ENCODE measurements at regions not wholly inside any gene's neighbourhood (a gene's known extent, or its start where the extent isn't known, plus 50 kb on each side); places are given as distances from the start of the nearest gene placed in this dataset.

GRCh38 chr1:55928576-55928975, 650.8 kb downstream of the PLPP3 start:
- TF ChIP-seq SMC3 (IDR thresholded peaks at IDR 0.05; ENCODE audit: borderline replicate concordance, low read length) (no peak), POLR2A (IDR thresholded peaks at IDR 0.05; ENCODE audit: low read depth, low read length) (no peak), MYC (IDR thresholded peaks at IDR 0.05; ENCODE audit: insufficient read depth, insufficient read length, insufficient replicate concordance, low read length, severe bottlenecking) (no peak), CTCF (IDR thresholded peaks at IDR 0.05 in 2 of 3, conservative IDR thresholded peaks at IDR 0.05 in 1 of 3; ENCODE audit: control insufficient read depth in 2 of 3, extremely low read depth in 1 of 3, insufficient read depth in 1 of 3, low read depth in 3 of 3, low read length in 3 of 3) (no peak)
